GM19023 (cell line): ENCODE measurements at regions not wholly inside any gene's neighbourhood (a gene's known extent, or its start where the extent isn't known, plus 50 kb on each side); places are given as distances from the start of the nearest gene placed in this dataset.
"Not testable (repeated sequence)": the region's sequence is repeated elsewhere in the genome, so short reads cannot be mapped to it uniquely, and the experiment has no call there.

ENCODE experiments used
- ATAC-seq: cut with Tn5 transposase; IDR thresholded peaks from one replicate; pipeline ENCODE4 v1.9.1; 2021; ENCODE audit warnings: mild to moderate bottlenecking, moderate library complexity; ENCODE audit not compliant: unreplicated experiment

GRCh38 chr22:17318817-17319216 lies 50.4 kb upstream of the CECR2 start:
- no peak for ATAC-seq

GRCh38 chr22:17315310-17315709 lies 54.0 kb upstream of the CECR2 start:
- no peak for ATAC-seq

GRCh38 chr22:17314487-17314886 lies 54.8 kb upstream of the CECR2 start:
- no peak for ATAC-seq

GRCh38 chr22:17313626-17314025 lies 55.6 kb upstream of the CECR2 start:
- no peak for ATAC-seq

GRCh38 chr22:17307566-17307965 lies 61.7 kb upstream of the CECR2 start:
- no peak for ATAC-seq

GRCh38 chr22:17305076-17305475 lies 64.2 kb upstream of the CECR2 start:
- no peak for ATAC-seq

GRCh38 chr22:17303840-17304779 lies 65.2 kb upstream of the CECR2 start:
- peak; percentile 90 for ATAC-seq

- ATAC-seq = no peak
These were observed 65.8 kb upstream of the CECR2 start for GRCh38 chr22:17303441-17303839.

- ATAC-seq = no peak
These were observed 66.6 kb upstream of the CECR2 start for GRCh38 chr22:17302616-17303015.

GRCh38 chr22:17300926-17301325 lies 68.3 kb upstream of the CECR2 start:
- ATAC-seq = no peak

- not testable (repeated sequence) for ATAC-seq
These were observed 70.3 kb upstream of the CECR2 start for GRCh38 chr22:17298805-17299502.

- ATAC-seq = no peak
These were observed 66.4 kb upstream of the ADA2 start for GRCh38 chr22:17285656-17286055.

- no peak for ATAC-seq
These were observed 65.7 kb upstream of the ADA2 start for GRCh38 chr22:17284888-17285287.

GRCh38 chr22:17284466-17284865 lies 65.2 kb upstream of the ADA2 start:
- no peak for ATAC-seq

- ATAC-seq = not testable (repeated sequence)
These were observed 64.6 kb upstream of the ADA2 start for GRCh38 chr22:17283865-17284264.

GRCh38 chr22:17283423-17283822 lies 64.2 kb upstream of the ADA2 start:
- ATAC-seq = no peak

- ATAC-seq = no peak
These were observed 62.2 kb upstream of the ADA2 start for GRCh38 chr22:17281440-17281841.

GRCh38 chr22:17281026-17281425 lies 61.8 kb upstream of the ADA2 start:
- ATAC-seq = no peak

- no peak for ATAC-seq
These were observed 53.3 kb upstream of the ADA2 start for GRCh38 chr22:17272511-17272991.

GRCh38 chr22:17271711-17272451 lies 52.6 kb upstream of the ADA2 start:
- no peak for ATAC-seq

GRCh38 chr22:17269607-17270261 lies 50.5 kb upstream of the ADA2 start:
- ATAC-seq = no peak
